PC-9 (cell line): ENCODE measurements at regions not wholly inside any gene's neighbourhood (a gene's known extent, or its start where the extent isn't known, plus 50 kb on each side); places are given as distances from the start of the nearest gene placed in this dataset.

Source experiments
- BruUV-seq: library from RNA; stranded (reverse); fragments of 400-500 nt; replicated peaks from 2 replicates; lab custom pipeline; 2021; lab: Mats Ljungman, UMichigan
- CTCF ChIA-PET: fragments of 300-600 bp; sonication (Branson Sonifier 250); formaldehyde crosslinking; loops from one replicate; lab custom pipeline; 2022; ENCODE audit warnings: antibody characterized with exemption; lab: Charles Lee
- POLR2A ChIA-PET: fragments of 300-600 bp; sonication (Branson Sonifier 250); formaldehyde crosslinking; loops from one replicate; lab custom pipeline; 2022; ENCODE audit warnings: antibody characterized with exemption; ENCODE audit not compliant: unreplicated experiment; lab: Charles Lee
- DNase-seq, 2 experiments: peaks; one replicate each; pipeline versions ENCODE4 v3.0.0 to v3.0.0-alpha.2; 2015 to 2022; ENCODE audit warnings: mixed read lengths in 1 of 2
- H2AFZ ChIP-seq: fragments of 200-600 bp; sonication (generic); 2 replicates; pipeline ENCODE4 v1.8.1; 2017; ENCODE audit warnings: antibody characterized with exemption
- H3F3A ChIP-seq: fragments of 200-600 bp; sonication (generic); 2 replicates; pipeline ENCODE4 v1.8.1; 2017; ENCODE audit warnings: antibody characterized with exemption, mild to moderate bottlenecking, low read depth; ENCODE audit not compliant: insufficient read depth
- H3K27ac ChIP-seq: fragments of 200-600 bp; sonication (generic); 2 replicates; pipeline ENCODE4 v1.6.1; 2016; ENCODE audit warnings: mixed run types
- H3K27me3 ChIP-seq: fragments of 200-600 bp; sonication (generic); 2 replicates; pipeline ENCODE4 v1.6.1; 2016; ENCODE audit warnings: low read depth, mixed run types; ENCODE audit not compliant: insufficient read depth
- H3K36me3 ChIP-seq: fragments of 200-600 bp; sonication (generic); 2 replicates; pipeline ENCODE4 v1.6.1; 2016; ENCODE audit warnings: low read depth, mixed run types
- H3K4me1 ChIP-seq: fragments of 200-600 bp; sonication (generic); replicated peaks from 2 replicates; pipeline ENCODE4 v1.6.1; 2016; ENCODE audit warnings: mixed run types; ENCODE audit not compliant: insufficient read depth
- H3K4me2 ChIP-seq: fragments of 200-600 bp; sonication (generic); 2 replicates; pipeline ENCODE4 v1.6.1; 2017; ENCODE audit warnings: mixed run types
- H3K4me3 ChIP-seq: fragments of 200-600 bp; sonication (generic); 2 replicates; pipeline ENCODE4 v1.6.1; 2016; ENCODE audit warnings: mixed run types
- H3K79me2 ChIP-seq: fragments of 200-600 bp; sonication (generic); 2 replicates; pipeline ENCODE4 v1.6.1; 2017; ENCODE audit warnings: low read depth, mixed run types
- H3K9me2 ChIP-seq: fragments of 200-600 bp; sonication (generic); 2 replicates; pipeline ENCODE4 v1.8.1; 2017; ENCODE audit warnings: mild to moderate bottlenecking; ENCODE audit not compliant: insufficient read depth
- H3K9me3 ChIP-seq: fragments of 200-600 bp; sonication (generic); 2 replicates; pipeline ENCODE4 v1.8.1; 2016; ENCODE audit warnings: low read depth; ENCODE audit not compliant: insufficient read depth
- H4K20me1 ChIP-seq: fragments of 200-600 bp; sonication (generic); 2 replicates; pipeline ENCODE4 v1.8.1; 2017; ENCODE audit not compliant: insufficient read depth
- CTCF ChIP-seq: fragments of 200-600 bp; sonication (generic); conservative IDR thresholded peaks from 2 replicates; pipeline ENCODE4 v1.6.1; 2017; ENCODE audit warnings: mixed run types, antibody characterized with exemption, mild to moderate bottlenecking, moderate library complexity
- EZH2 ChIP-seq: fragments of 200-600 bp; sonication (generic); IDR thresholded peaks from 2 replicates; pipeline ENCODE4 v1.8.0; 2017; ENCODE audit warnings: antibody characterized with exemption, low read depth
- intact Hi-C: fragments of 100-400 bp; cut with micrococcal nuclease; formaldehyde crosslinking; loops from one replicate; pipeline ENCODE4 v1.10.0; 2022; ENCODE audit not compliant: unreplicated experiment

- Histone ChIP-seq H2AFZ (no peak overlapping the region), H3K9me3 (no peaks in the 10 kb centered on the region), H3K27ac (no peak overlapping the region), H3F3A (no peaks in the 10 kb centered on the region), H3K4me1 (no peaks in the 10 kb centered on the region), H3K36me3 (no peaks in the 10 kb centered on the region), H3K4me3 (no peak overlapping the region), H3K27me3 (peaks cover 92% of the 10 kb centered on the region), H3K4me2 (no peak overlapping the region), H4K20me1 (no peaks in the 10 kb centered on the region), H3K79me2 (no peaks in the 10 kb centered on the region), H3K9me2 (no peaks in the 10 kb centered on the region)
- TF ChIP-seq EZH2 (no peak), CTCF (no peak)
- intact Hi-C loops: no loop called here
- no peak for DNase-seq
- BruUV-seq: no TSS peak
- CTCF ChIA-PET: no interaction called here
- POLR2A ChIA-PET: no interaction called here
These were observed 56.2 kb upstream of the ID2 start for GRCh38 chr2:8625399-8626300.

- ChIA-PET CTCF (no interaction called here), POLR2A (no interaction called here)
- H3K4me3 ChIP-seq: no peak overlapping the region
- peaks cover 92% of the 10 kb centered on the region for H3K27me3 ChIP-seq
- no peaks in the 10 kb centered on the region for H3K36me3 ChIP-seq
- no peaks in the 10 kb centered on the region for H3K4me1 ChIP-seq
- H3F3A ChIP-seq: no peaks in the 10 kb centered on the region
- H2AFZ ChIP-seq: no peak overlapping the region
- H3K27ac ChIP-seq: no peak overlapping the region
- no peak overlapping the region for H3K4me2 ChIP-seq
- no peak for DNase-seq
- no peaks in the 10 kb centered on the region for H3K9me2 ChIP-seq
- intact Hi-C loops: no loop called here
- H3K9me3 ChIP-seq: no peaks in the 10 kb centered on the region
- no TSS peak for BruUV-seq
- no peaks in the 10 kb centered on the region for H3K79me2 ChIP-seq
- no peaks in the 10 kb centered on the region for H4K20me1 ChIP-seq
- no peak for TF ChIP-seq CTCF
These were observed 55.3 kb upstream of the ID2 start for GRCh38 chr2:8626572-8626971.

GRCh38 chr2:8627019-8627691, 54.7 kb upstream of the ID2 start:
- DNase-seq: no peak
- Histone ChIP-seq H3K9me2 (no peaks in the 10 kb centered on the region), H3K27ac (no peak overlapping the region), H3K27me3 (peaks cover 93% of the 10 kb centered on the region), H3K79me2 (no peaks in the 10 kb centered on the region), H3K36me3 (no peaks in the 10 kb centered on the region), H3F3A (no peaks in the 10 kb centered on the region), H3K4me1 (no peaks in the 10 kb centered on the region), H3K4me3 (no peak overlapping the region), H3K9me3 (no peaks in the 10 kb centered on the region), H4K20me1 (no peaks in the 10 kb centered on the region), H3K4me2 (no peak overlapping the region), H2AFZ (no peak overlapping the region)
- no peak for TF ChIP-seq EZH2
- no peak for TF ChIP-seq CTCF
- ChIA-PET POLR2A (no interaction called here), CTCF (no interaction called here)
- no TSS peak for BruUV-seq
- intact Hi-C loops: no loop called here
